ENCODE measurements at regions not wholly inside any gene's neighbourhood (a gene's known extent, or its start where the extent isn't known, plus 50 kb on each side); places are given as distances from the start of the nearest gene placed in this dataset.

- DNase-seq, result no peak
Measured at GRCh38 chr9:105864248-105864898, 170.0 kb downstream of the TMEM38B start.

GRCh38 chr9:105865285-105865684 lies 170.9 kb downstream of the TMEM38B start:
- no peak for DNase-seq

- no peak for DNase-seq
Measured at GRCh38 chr9:105871540-105871939, 177.2 kb downstream of the TMEM38B start.

- DNase-seq, result no peak
Measured at GRCh38 chr9:105873801-105874200, 179.5 kb downstream of the TMEM38B start.

- no peak for DNase-seq
Measured at GRCh38 chr9:105877721-105878120, 183.4 kb downstream of the TMEM38B start.

GRCh38 chr9:105879181-105879580 lies 184.8 kb downstream of the TMEM38B start:
- no peak for DNase-seq

- no peak for DNase-seq
Measured at GRCh38 chr9:105880517-105880916, 186.2 kb downstream of the TMEM38B start.

- DNase-seq, result no peak
Measured at GRCh38 chr9:105881021-105881420, 186.7 kb downstream of the TMEM38B start.

- peak; percentile 58 for DNase-seq
Measured at GRCh38 chr9:105881654-105882349, 187.5 kb downstream of the TMEM38B start.

- DNase-seq, result no peak
Measured at GRCh38 chr9:105883847-105884246, 189.5 kb downstream of the TMEM38B start.

- no peak for DNase-seq
Measured at GRCh38 chr9:105884416-105884815, 190.1 kb downstream of the TMEM38B start.

- no peak for DNase-seq
Measured at GRCh38 chr9:105886136-105886535, 191.8 kb downstream of the TMEM38B start.

- no peak for DNase-seq
Measured at GRCh38 chr9:105887679-105888078, 193.3 kb downstream of the TMEM38B start.

- DNase-seq, result no peak
Measured at GRCh38 chr9:105890046-105890822, 195.9 kb downstream of the TMEM38B start.

- DNase-seq, result no peak
Measured at GRCh38 chr9:105900123-105900522, 205.8 kb downstream of the TMEM38B start.

GRCh38 chr9:105901514-105902109 lies 207.3 kb downstream of the TMEM38B start:
- DNase-seq, result no peak

- DNase-seq, result no peak
Measured at GRCh38 chr9:105908069-105908468, 213.7 kb downstream of the TMEM38B start.

- DNase-seq, result no peak
Measured at GRCh38 chr9:105911104-105911911, 217.0 kb downstream of the TMEM38B start.

- DNase-seq, result no peak
Measured at GRCh38 chr9:105912157-105912862, 218.0 kb downstream of the TMEM38B start.

GRCh38 chr9:105912863-105913516 lies 218.6 kb downstream of the TMEM38B start:
- no peak for DNase-seq

- no peak for DNase-seq
Measured at GRCh38 chr9:105921057-105921726, 226.9 kb downstream of the TMEM38B start.
